ENCODE measurements at regions not wholly inside any gene's neighbourhood (a gene's known extent, or its start where the extent isn't known, plus 50 kb on each side); places are given as distances from the start of the nearest gene placed in this dataset.

DNA sequence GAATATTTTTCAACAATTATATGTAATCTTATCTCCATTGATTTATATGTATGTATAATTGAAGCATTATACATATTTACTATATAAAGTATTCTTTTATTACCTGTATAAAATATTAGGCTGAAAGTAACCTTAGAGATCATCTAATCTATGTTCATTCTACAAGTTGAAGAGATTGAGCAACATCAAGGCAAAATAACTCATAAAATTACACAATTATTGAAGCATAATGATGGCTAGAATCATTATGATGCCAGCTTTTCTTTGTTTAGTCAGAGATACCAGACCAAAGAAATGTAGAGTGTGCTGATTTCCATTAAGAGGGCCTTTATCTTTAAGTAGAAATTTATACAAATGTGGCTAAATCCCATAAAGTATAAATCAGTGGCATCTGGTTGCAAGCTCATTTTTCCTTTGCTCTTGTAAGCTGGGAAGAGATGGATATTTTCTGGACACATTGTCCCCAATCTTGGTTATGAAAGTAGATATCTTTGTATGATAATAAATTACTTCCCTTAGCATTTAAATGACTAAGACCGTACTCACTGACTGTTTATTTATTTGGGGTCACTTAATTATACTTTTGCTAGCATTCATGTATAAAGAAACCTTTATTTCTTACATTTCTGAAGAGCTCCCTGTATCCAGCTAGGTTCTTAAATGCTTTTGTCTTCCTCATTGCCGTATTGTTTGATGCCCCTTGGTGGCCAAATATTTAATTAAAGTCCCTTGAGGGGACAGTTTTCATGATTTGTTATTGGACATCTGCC is 339.8 kb downstream of the PCDH7 start:
- TF ChIP-seq POLR2A (IDR thresholded peaks at IDR 0.05; ENCODE audit: low read depth) (no peak), CTCF (IDR thresholded peaks at IDR 0.05) (no peak)
